OCI-LY3 (cell line): ENCODE measurements at regions not wholly inside any gene's neighbourhood (a gene's known extent, or its start where the extent isn't known, plus 50 kb on each side); places are given as distances from the start of the nearest gene placed in this dataset.
A peak's percentile ranks its signal among the peaks of the same experiment; 100 is the strongest.

Experiments used
- H2AFZ ChIP-seq: fragments of 200-600, 300-600 bp; shearing (Covaris generic); 2 replicates; pipeline ENCODE4 v1.6.0; 2014; ENCODE audit warnings: antibody characterized with exemption, low read depth, low read length
- H3K27ac ChIP-seq: fragments of 200-600, 300-600 bp; sonication (generic); 2 replicates; pipeline ENCODE4 v1.5.1; 2014; ENCODE audit warnings: mild to moderate bottlenecking, low read length, moderate library complexity, mixed read lengths
- H3K27me3 ChIP-seq: fragments of 200-600, 300-600 bp; sonication (generic); 2 replicates; pipeline ENCODE4 v1.6.1; 2014; ENCODE audit warnings: low read depth, low read length, mixed read lengths
- H3K36me3 ChIP-seq: fragments of 200-600, 300-600 bp; sonication (generic); replicated peaks from 2 replicates; pipeline ENCODE3; 2014; ENCODE audit warnings: low read depth, low read length, mixed read lengths
- H3K4me1 ChIP-seq: fragments of 300-600, 200-600 bp; sonication (generic); 2 replicates; pipeline ENCODE4 v1.6.1; 2014; ENCODE audit warnings: low read length, mixed read lengths
- H3K4me2 ChIP-seq: fragments of 200-600, 300-600 bp; sonication (generic); 2 replicates; pipeline ENCODE4 v1.6.1; 2014; ENCODE audit warnings: low read length, mixed read lengths
- H3K4me3 ChIP-seq: fragments of 300-600, 200-600 bp; sonication (generic); 2 replicates; pipeline ENCODE4 v1.5.1; 2014; ENCODE audit warnings: antibody characterized with exemption, mild to moderate bottlenecking, low read length, moderate library complexity
- H3K79me2 ChIP-seq: fragments of 300-600, 200-600 bp; shearing (Covaris generic); 2 replicates; pipeline ENCODE4 v1.6.1; 2014; ENCODE audit warnings: mild to moderate bottlenecking, low read length, mixed read lengths
- H3K9ac ChIP-seq: fragments of 300-600, 200-600 bp; shearing (Covaris generic); 2 replicates; pipeline ENCODE4 v1.6.0; 2014; ENCODE audit warnings: mild to moderate bottlenecking, low read length, moderate library complexity
- H3K9me3 ChIP-seq: fragments of 200-600, 300-600 bp; shearing (Covaris generic); 2 replicates; pipeline ENCODE4 v1.6.1; 2014; ENCODE audit warnings: low read length, mixed read lengths; ENCODE audit not compliant: insufficient read depth
- H4K20me1 ChIP-seq: fragments of 200-600, 300-600 bp; sonication (generic); 2 replicates; pipeline ENCODE4 v1.6.1; 2016; ENCODE audit warnings: low read length, mixed read lengths; ENCODE audit not compliant: insufficient read depth
- EZH2phosphoT487 ChIP-seq: fragments of 200-600 bp; shearing (Covaris generic); IDR thresholded peaks from 2 replicates; pipeline ENCODE4 v1.6.1; 2018; ENCODE audit warnings: antibody characterized with exemption, mixed run types, low read depth
- TF ChIP-seq, protein P1 (sequence below): fragments of 200-600, 300-600 bp; sonication (generic); IDR thresholded peaks from 2 replicates; pipeline ENCODE4 v1.5.1; 2014; ENCODE audit warnings: antibody characterized with exemption, low read length, low read depth

DNA sequence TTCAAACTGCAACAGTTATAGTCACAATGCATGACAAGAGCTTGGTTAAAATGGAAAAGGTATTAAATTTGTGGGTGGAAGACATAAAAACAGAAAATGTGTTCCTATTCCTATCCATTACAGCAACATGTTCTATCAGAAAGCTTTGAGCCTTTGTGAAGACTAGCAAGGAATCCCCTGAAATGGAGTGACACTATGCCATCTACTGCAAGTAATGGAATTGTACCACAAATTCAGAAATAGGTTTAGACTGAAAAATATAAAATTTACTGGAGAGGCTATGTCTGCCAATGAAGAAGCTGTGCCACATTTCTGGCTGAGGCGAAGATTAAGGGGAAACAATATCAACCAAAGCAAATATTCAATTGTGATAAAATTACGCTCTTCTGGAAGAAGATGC is 247.9 kb downstream of the ADAM29 start:
- Histone ChIP-seq H3K27me3 (no peaks in the 10 kb centered on the region), H3K9ac (no peak overlapping the region), H3K79me2 (no peaks in the 10 kb centered on the region), H3K4me2 (no peak overlapping the region), H3K9me3 (no peaks in the 10 kb centered on the region), H4K20me1 (no peaks in the 10 kb centered on the region), H3K27ac (no peak overlapping the region), H3K4me3 (no peak overlapping the region), H3K36me3 (no peaks in the 10 kb centered on the region), H3K4me1 (no peaks in the 10 kb centered on the region), H2AFZ (no peak overlapping the region)
- TF ChIP-seq, protein P1, sequence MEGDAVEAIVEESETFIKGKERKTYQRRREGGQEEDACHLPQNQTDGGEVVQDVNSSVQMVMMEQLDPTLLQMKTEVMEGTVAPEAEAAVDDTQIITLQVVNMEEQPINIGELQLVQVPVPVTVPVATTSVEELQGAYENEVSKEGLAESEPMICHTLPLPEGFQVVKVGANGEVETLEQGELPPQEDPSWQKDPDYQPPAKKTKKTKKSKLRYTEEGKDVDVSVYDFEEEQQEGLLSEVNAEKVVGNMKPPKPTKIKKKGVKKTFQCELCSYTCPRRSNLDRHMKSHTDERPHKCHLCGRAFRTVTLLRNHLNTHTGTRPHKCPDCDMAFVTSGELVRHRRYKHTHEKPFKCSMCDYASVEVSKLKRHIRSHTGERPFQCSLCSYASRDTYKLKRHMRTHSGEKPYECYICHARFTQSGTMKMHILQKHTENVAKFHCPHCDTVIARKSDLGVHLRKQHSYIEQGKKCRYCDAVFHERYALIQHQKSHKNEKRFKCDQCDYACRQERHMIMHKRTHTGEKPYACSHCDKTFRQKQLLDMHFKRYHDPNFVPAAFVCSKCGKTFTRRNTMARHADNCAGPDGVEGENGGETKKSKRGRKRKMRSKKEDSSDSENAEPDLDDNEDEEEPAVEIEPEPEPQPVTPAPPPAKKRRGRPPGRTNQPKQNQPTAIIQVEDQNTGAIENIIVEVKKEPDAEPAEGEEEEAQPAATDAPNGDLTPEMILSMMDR, result peak; percentile 54
- no peak for TF ChIP-seq EZH2phosphoT487

DNA sequence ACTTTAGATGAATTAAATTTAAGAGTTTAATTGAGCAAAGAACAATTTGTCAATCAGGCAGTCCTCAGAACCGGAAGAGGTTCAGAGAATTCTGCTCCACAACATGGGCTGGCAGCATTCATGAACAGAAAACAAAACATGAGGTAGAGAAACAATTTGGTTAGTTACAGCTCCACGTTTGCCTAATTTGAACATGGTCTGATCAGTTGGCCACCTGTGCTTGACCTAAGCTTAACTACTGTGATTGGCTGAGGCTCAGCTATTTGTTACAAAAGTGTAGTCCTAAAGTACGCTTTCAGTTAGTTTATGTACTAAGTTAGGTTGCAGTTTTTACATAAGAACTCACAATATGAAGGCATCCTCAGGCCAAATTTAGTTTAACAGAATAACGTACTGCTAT is 258.6 kb downstream of the ADAM29 start:
- Histone ChIP-seq H3K9me3 (no peaks in the 10 kb centered on the region), H3K9ac (no peak overlapping the region), H3K27me3 (no peaks in the 10 kb centered on the region), H2AFZ (no peak overlapping the region; the same call in 1 of the 2 replicates), H3K79me2 (no peaks in the 10 kb centered on the region), H3K36me3 (no peaks in the 10 kb centered on the region), H4K20me1 (no peaks in the 10 kb centered on the region), H3K4me2 (no peak overlapping the region), H3K4me1 (no peaks in the 10 kb centered on the region), H3K27ac (no peak overlapping the region), H3K4me3 (no peak overlapping the region)
- TF ChIP-seq EZH2phosphoT487, result no peak
- TF ChIP-seq, protein P1, result no peak

DNA sequence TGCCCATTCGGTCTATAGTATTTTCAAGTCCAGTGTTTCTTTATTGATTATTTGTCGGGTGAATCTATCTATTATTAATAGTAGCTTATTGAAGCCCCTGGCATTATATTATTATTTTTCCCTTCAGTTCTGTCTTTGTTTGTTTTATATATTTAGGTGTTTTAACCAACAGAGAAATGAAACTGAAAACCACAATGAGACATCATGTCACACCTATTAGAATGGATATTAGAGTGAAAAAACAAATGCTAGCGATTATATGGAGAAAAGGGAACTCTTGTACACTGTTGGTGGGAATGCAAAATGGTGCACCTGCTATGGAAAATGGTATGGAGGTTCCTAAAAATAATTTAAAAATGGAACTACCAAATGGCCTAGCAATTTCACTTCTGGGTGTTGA is 272.5 kb downstream of the ADAM29 start:
- TF ChIP-seq, protein P1, result no peak
- TF ChIP-seq EZH2phosphoT487, result no peak
- no peaks in the 10 kb centered on the region for H3K79me2 ChIP-seq
- H3K4me3 ChIP-seq, result no peak overlapping the region
- H3K4me1 ChIP-seq, result peaks cover 5% of the 10 kb centered on the region; the same call in 1 of the 2 replicates
- no peak overlapping the region for H3K27ac ChIP-seq
- H2AFZ ChIP-seq, result no peak overlapping the region
- H3K36me3 ChIP-seq, result no peaks in the 10 kb centered on the region
- H3K4me2 ChIP-seq, result no peak overlapping the region
- H3K9me3 ChIP-seq, result no peaks in the 10 kb centered on the region
- no peak overlapping the region for H3K9ac ChIP-seq
- no peaks in the 10 kb centered on the region for H4K20me1 ChIP-seq
- no peaks in the 10 kb centered on the region for H3K27me3 ChIP-seq

DNA sequence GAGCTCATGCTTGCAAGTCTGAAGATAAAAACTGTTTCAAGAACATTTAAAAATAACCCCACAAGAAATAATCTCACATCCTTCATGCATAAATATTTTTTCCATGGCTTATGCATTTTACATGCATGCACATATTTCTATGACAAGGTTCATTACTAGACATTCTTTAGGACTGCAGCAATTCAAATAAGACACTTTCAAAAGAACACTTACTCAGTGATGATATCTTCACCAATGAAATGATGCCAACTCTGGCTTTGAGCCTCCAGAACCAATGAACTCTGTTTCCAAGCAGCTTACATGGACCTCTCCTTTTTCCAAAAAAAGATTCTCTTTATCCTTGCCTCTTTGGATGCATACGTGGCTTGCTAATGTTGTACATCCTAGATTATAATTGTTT is 279.9 kb downstream of the ADAM29 start:
- no peak overlapping the region for H3K4me2 ChIP-seq
- no peaks in the 10 kb centered on the region for H4K20me1 ChIP-seq
- H3K36me3 ChIP-seq, result no peaks in the 10 kb centered on the region
- no peaks in the 10 kb centered on the region for H3K27me3 ChIP-seq
- no peaks in the 10 kb centered on the region for H3K9me3 ChIP-seq
- H3K4me1 ChIP-seq, result peaks cover 5% of the 10 kb centered on the region; the same call in 1 of the 2 replicates
- no peak overlapping the region for H3K4me3 ChIP-seq
- no peak overlapping the region for H3K27ac ChIP-seq
- H3K79me2 ChIP-seq, result no peaks in the 10 kb centered on the region
- TF ChIP-seq EZH2phosphoT487, result no peak
- no peak overlapping the region for H3K9ac ChIP-seq
- H2AFZ ChIP-seq, result no peak overlapping the region

DNA sequence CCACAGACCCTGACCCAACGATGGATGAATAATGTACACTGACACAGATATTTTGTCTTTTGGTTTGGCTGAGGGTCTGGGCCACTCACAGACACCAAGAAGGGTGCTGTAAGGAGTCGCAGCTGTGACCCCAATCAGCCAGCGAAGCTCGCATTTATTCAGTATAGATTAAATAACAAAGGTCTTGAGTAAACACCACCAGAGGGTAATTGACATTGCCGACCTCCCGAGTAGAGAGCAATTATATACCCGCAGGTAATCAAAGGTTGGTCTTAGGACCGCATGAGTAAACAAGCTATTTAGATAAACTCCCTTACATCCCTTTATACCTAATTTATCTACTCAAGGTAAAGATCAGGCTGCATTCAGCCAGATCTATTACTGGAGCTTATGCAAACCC is 297.1 kb downstream of the ADAM29 start:
- peaks cover 14% of the 10 kb centered on the region for H3K36me3 ChIP-seq
- no peaks in the 10 kb centered on the region for H3K79me2 ChIP-seq
- no peaks in the 10 kb centered on the region for H4K20me1 ChIP-seq
- TF ChIP-seq, protein P1, result no peak
- peaks cover 35% of the 10 kb centered on the region; the same call in 1 of the 2 replicates for H3K9me3 ChIP-seq
- H3K4me1 ChIP-seq, result no peaks in the 10 kb centered on the region
- no peak overlapping the region for H3K4me3 ChIP-seq
- no peak overlapping the region for H2AFZ ChIP-seq
- H3K9ac ChIP-seq, result no peak overlapping the region
- no peak overlapping the region for H3K4me2 ChIP-seq
- no peak overlapping the region for H3K27ac ChIP-seq
- no peaks in the 10 kb centered on the region for H3K27me3 ChIP-seq
